GM19025 (cell line): ENCODE measurements at regions not wholly inside any gene's neighbourhood (a gene's known extent, or its start where the extent isn't known, plus 50 kb on each side); places are given as distances from the start of the nearest gene placed in this dataset.

Source experiments
- ATAC-seq: cut with Tn5 transposase; IDR thresholded peaks from one replicate; pipeline ENCODE4 v1.9.1; 2021; ENCODE audit warnings: mild to moderate bottlenecking, low read depth, moderate library complexity; ENCODE audit not compliant: unreplicated experiment

GRCh38 chr21:34311561-34312330, 52.1 kb upstream of the KCNE2 start:
- no peak for ATAC-seq

GRCh38 chr21:34313116-34313515, 50.7 kb upstream of the KCNE2 start:
- no peak for ATAC-seq
